GM23338 (cell line): ENCODE measurements at regions not wholly inside any gene's neighbourhood (a gene's known extent, or its start where the extent isn't known, plus 50 kb on each side); places are given as distances from the start of the nearest gene placed in this dataset.

ENCODE experiments used
- ATAC-seq: fragments of 200-7000 bp; cut with Tn5 transposase; 3 replicates; pipeline ENCODE4 v1.9.1; 2020
- DNase-seq: peaks from one replicate; pipeline ENCODE4 v3.0.0-alpha.2; 2015; ENCODE audit warnings: low spot score
- H2AFZ ChIP-seq: fragments of 200-600 bp; sonication (generic); 2 replicates; pipeline ENCODE4 v1.8.0; 2016; ENCODE audit warnings: antibody characterized with exemption, mild to moderate bottlenecking, moderate library complexity
- H3F3A ChIP-seq: fragments of 200-600 bp; sonication (generic); replicated peaks from 2 replicates; pipeline ENCODE4 v1.8.0; 2017; ENCODE audit warnings: antibody characterized with exemption, mixed run types, low read depth
- H3K27ac ChIP-seq: fragments of 200-600 bp; sonication (generic); 2 replicates; pipeline ENCODE4 v1.6.1; 2016; ENCODE audit warnings: low read depth
- H3K27me3 ChIP-seq: fragments of 200-600 bp; sonication (generic); 2 replicates; pipeline ENCODE4 v1.8.0; 2016; ENCODE audit warnings: mild to moderate bottlenecking, mixed run types, moderate library complexity; ENCODE audit not compliant: insufficient read depth
- H3K36me3 ChIP-seq: fragments of 200-600 bp; sonication (generic); 2 replicates; pipeline ENCODE4 v1.8.0; 2016; ENCODE audit warnings: mild to moderate bottlenecking; ENCODE audit not compliant: insufficient read depth
- H3K4me1 ChIP-seq: fragments of 200-600 bp; sonication (generic); 2 replicates; pipeline ENCODE4 v1.8.0; 2016; ENCODE audit warnings: mild to moderate bottlenecking, moderate library complexity; ENCODE audit not compliant: insufficient read depth
- H3K4me2 ChIP-seq: fragments of 200-600 bp; sonication (generic); 2 replicates; pipeline ENCODE4 v1.7.1; 2017; ENCODE audit warnings: mixed run types
- H3K4me3 ChIP-seq: fragments of 200-600 bp; sonication (generic); 2 replicates; pipeline ENCODE4 v1.6.1; 2016; ENCODE audit warnings: mixed run types
- H3K79me2 ChIP-seq: fragments of 200-600 bp; sonication (generic); replicated peaks from 2 replicates; pipeline ENCODE4 v1.8.0; 2017; ENCODE audit warnings: mild to moderate bottlenecking; ENCODE audit not compliant: insufficient read depth
- H3K9me2 ChIP-seq: fragments of 200-600 bp; sonication (generic); 2 replicates; pipeline ENCODE4 v1.8.0; 2017; ENCODE audit not compliant: insufficient read depth
- H4K20me1 ChIP-seq: fragments of 200-600 bp; sonication (generic); replicated peaks from 2 replicates; pipeline ENCODE4 v1.8.0; 2017; ENCODE audit warnings: mild to moderate bottlenecking; ENCODE audit not compliant: insufficient read depth
- H3K27ac Mint-ChIP-seq: 2 replicates; pipeline ENCODE4 v1.8.0; 2020; ENCODE audit warnings: inconsistent platforms, mild to moderate bottlenecking, moderate library complexity, mixed read lengths
- H3K27me3 Mint-ChIP-seq: 3 replicates; pipeline ENCODE4 v1.8.0; 2022; ENCODE audit warnings: low read depth, mild to moderate bottlenecking, moderate library complexity, mixed read lengths, inconsistent platforms; ENCODE audit not compliant: insufficient read depth, poor library complexity
- H3K36me3 Mint-ChIP-seq: 3 replicates; pipeline ENCODE4 v1.8.0; 2021; ENCODE audit warnings: low read depth, mild to moderate bottlenecking, inconsistent platforms, moderate library complexity, mixed read lengths
- H3K4me1 Mint-ChIP-seq: 3 replicates; pipeline ENCODE4 v1.8.0; 2020; ENCODE audit warnings: mild to moderate bottlenecking, inconsistent platforms, mixed read lengths
- H3K4me3 Mint-ChIP-seq: 3 replicates; pipeline ENCODE4 v1.8.0; 2021; ENCODE audit warnings: moderate library complexity, mild to moderate bottlenecking, inconsistent platforms, mixed read lengths
- H3K9me3 Mint-ChIP-seq: 3 replicates; pipeline ENCODE4 v1.8.0; 2020; ENCODE audit warnings: moderate library complexity, mild to moderate bottlenecking, inconsistent platforms, mixed read lengths
- CREB1 ChIP-seq: fragments of 250-450 bp; sonication (Bioruptor Pico); IDR thresholded peaks from 2 replicates; pipeline ENCODE4 v1.5.0; 2020; ENCODE audit warnings: low read depth, mild to moderate bottlenecking, moderate library complexity
- CTCF ChIP-seq, 2 experiments: fragments of 200-600 bp in 1 of 2; sonication (generic) in 1 of 2; conservative IDR thresholded peaks; 2 replicates each; pipeline versions ENCODE4 v1.5.1 to v1.6.1; 2016 to 2017; ENCODE audit warnings: antibody characterized with exemption in 2 of 2, low read depth in 2 of 2, mild to moderate bottlenecking in 2 of 2, moderate library complexity in 1 of 2
- EZH2 ChIP-seq: fragments of 200-600 bp; sonication (generic); IDR thresholded peaks from one replicate; pipeline ENCODE4 v1.8.0; 2017; ENCODE audit warnings: antibody characterized with exemption, mild to moderate bottlenecking, low read depth; ENCODE audit not compliant: unreplicated experiment
- EZH2phosphoT487 ChIP-seq: fragments of 200-600 bp; sonication (generic); IDR thresholded peaks from one replicate; pipeline ENCODE4 v1.8.1; 2018; ENCODE audit warnings: antibody characterized with exemption; ENCODE audit not compliant: unreplicated experiment
- NANOG ChIP-seq: IDR thresholded peaks from 2 replicates; pipeline ENCODE4 v1.6.1; 2016; ENCODE audit warnings: antibody characterized with exemption, borderline replicate concordance
- POLR2AphosphoS5 ChIP-seq: IDR thresholded peaks from 2 replicates; pipeline ENCODE4 v1.6.1; 2016; ENCODE audit warnings: antibody characterized with exemption, low read depth
- REST ChIP-seq: IDR thresholded peaks from one replicate; pipeline ENCODE4 v1.6.1; 2018; ENCODE audit warnings: antibody characterized with exemption; ENCODE audit not compliant: unreplicated experiment
- ZNF114 ChIP-seq: fragments of 250-450 bp; sonication (Bioruptor Pico); IDR thresholded peaks from 2 replicates; pipeline ENCODE4 v1.5.0; 2020; ENCODE audit warnings: mild to moderate bottlenecking, moderate library complexity
- ZNF331 ChIP-seq: fragments of 250-450 bp; sonication (Bioruptor Pico); IDR thresholded peaks from 2 replicates; pipeline ENCODE4 v1.5.0; 2020; ENCODE audit warnings: low read depth, mild to moderate bottlenecking, moderate library complexity

- TF ChIP-seq REST (no peak), ZNF331 (no peak), NANOG (no peak), CTCF (conservative IDR thresholded peaks at IDR 0.05; ENCODE audit: low read depth in 2 of 2) (no peak), POLR2AphosphoS5 (no peak), EZH2phosphoT487 (no peak), CREB1 (CRISPR knock-in tag) (no peak)
These were observed 192.3 kb upstream of the NR3C2 start (continued) for GRCh38 chr4:148634476-148634875.

GRCh38 chr4:148633720-148634119 is 191.5 kb upstream of the NR3C2 start:
- no peak overlapping the region for H3K4me3 ChIP-seq
- no peak for ATAC-seq
- no peak overlapping the region for H3K27ac ChIP-seq
- peaks cover 19% of the 10 kb centered on the region for H3K36me3 ChIP-seq
- H3F3A ChIP-seq: no peaks in the 10 kb centered on the region
- H2AFZ ChIP-seq: no peak overlapping the region
- no peak for TF ChIP-seq EZH2phosphoT487
- TF ChIP-seq ZNF114: no peak
- no peak overlapping the region for H3K4me2 ChIP-seq
- Mint-ChIP-seq H3K4me3 (no peak overlapping the region), H3K36me3 (peaks cover 34% of the 10 kb centered on the region), H3K9me3 (peaks cover 36% of the 10 kb centered on the region), H3K4me1 (no peaks in the 10 kb centered on the region), H3K27ac (no peak overlapping the region), H3K27me3 (no peaks in the 10 kb centered on the region)
- DNase-seq: no peak
- no peaks in the 10 kb centered on the region for H3K4me1 ChIP-seq
- H3K27me3 ChIP-seq: no peaks in the 10 kb centered on the region
- no peaks in the 10 kb centered on the region for H4K20me1 ChIP-seq
- H3K79me2 ChIP-seq: no peaks in the 10 kb centered on the region
- H3K9me2 ChIP-seq: peaks cover 14% of the 10 kb centered on the region

- Mint-ChIP-seq H3K4me1 (no peaks in the 10 kb centered on the region), H3K27ac (no peak overlapping the region)
- TF ChIP-seq EZH2 (no peak), CREB1 (CRISPR knock-in tag) (no peak)
These were observed 190.3 kb upstream of the NR3C2 start for GRCh38 chr4:148632476-148632875.

More at GRCh38 chr4:148632476-148632875, 190.3 kb upstream of the NR3C2 start:
- H3K27ac ChIP-seq: no peak overlapping the region
- H3K36me3 ChIP-seq: peaks cover 10% of the 10 kb centered on the region
- Mint-ChIP-seq H3K27me3 (no peaks in the 10 kb centered on the region), H3K4me3 (no peak overlapping the region), H3K36me3 (peaks cover 21% of the 10 kb centered on the region), H3K9me3 (peaks cover 24% of the 10 kb centered on the region)
- no peak for DNase-seq
- no peak overlapping the region for H3K4me2 ChIP-seq
- no peaks in the 10 kb centered on the region for H3F3A ChIP-seq
- H3K4me3 ChIP-seq: no peak overlapping the region
- peaks cover 14% of the 10 kb centered on the region for H3K9me2 ChIP-seq
- no peak overlapping the region for H2AFZ ChIP-seq
- H3K79me2 ChIP-seq: no peaks in the 10 kb centered on the region
- no peaks in the 10 kb centered on the region for H3K4me1 ChIP-seq
- no peaks in the 10 kb centered on the region for H4K20me1 ChIP-seq
- no peak for ATAC-seq
- no peaks in the 10 kb centered on the region for H3K27me3 ChIP-seq
